Astrocyte (in vitro differentiated cells and primary cell): ENCODE measurements at regions not wholly inside any gene's neighbourhood (a gene's known extent, or its start where the extent isn't known, plus 50 kb on each side); places are given as distances from the start of the nearest gene placed in this dataset.

ENCODE experiments used
- DNase-seq: peaks from one replicate; pipeline ENCODE4 v3.0.0-alpha.2; 2010; ENCODE audit warnings: low read depth
- FAIRE-seq: peaks from 2 replicates; lab custom pipeline; 2011; peaks lifted over from hg19 to GRCh38; lab: Jason Lieb, UNC
- H2AFZ ChIP-seq: 2 replicates; pipeline ENCODE4 v1.6.0; 2012; ENCODE audit warnings: low read depth, low read length, inconsistent platforms
- H3K27ac ChIP-seq: 2 replicates; pipeline ENCODE4 v1.5.1; 2011; ENCODE audit warnings: low read depth, low read length, inconsistent platforms
- H3K27me3 ChIP-seq: 2 replicates; pipeline ENCODE4 v1.6.0; 2011; ENCODE audit warnings: low read length, inconsistent platforms; ENCODE audit not compliant: insufficient read depth
- H3K36me3 ChIP-seq: 2 replicates; pipeline ENCODE4 v1.5.1; 2011; ENCODE audit warnings: low read length, inconsistent platforms; ENCODE audit not compliant: insufficient read depth
- H3K4me1 ChIP-seq: 2 replicates; pipeline ENCODE4 v1.5.1; 2011; ENCODE audit warnings: low read length, inconsistent platforms; ENCODE audit not compliant: insufficient read depth
- H3K4me2 ChIP-seq: 2 replicates; pipeline ENCODE4 v1.6.0; 2012; ENCODE audit warnings: low read length, inconsistent platforms
- H3K4me3 ChIP-seq: 2 replicates; pipeline ENCODE4 v1.5.1; 2011; ENCODE audit warnings: low read depth, mild to moderate bottlenecking, low read length, inconsistent platforms; ENCODE audit not compliant: insufficient read depth
- H3K79me2 ChIP-seq: 2 replicates; pipeline ENCODE4 v1.6.0; 2012; ENCODE audit warnings: mild to moderate bottlenecking, low read length, inconsistent platforms; ENCODE audit not compliant: insufficient read depth
- H3K9ac ChIP-seq: 2 replicates; pipeline ENCODE4 v1.6.0; 2012; ENCODE audit warnings: mild to moderate bottlenecking, low read length, inconsistent platforms
- H3K9me3 ChIP-seq: 2 replicates; pipeline ENCODE4 v1.5.1; 2012; ENCODE audit warnings: low read depth, mild to moderate bottlenecking, low read length, inconsistent platforms; ENCODE audit not compliant: insufficient read depth
- H4K20me1 ChIP-seq: 2 replicates; pipeline ENCODE4 v1.6.0; 2012; ENCODE audit warnings: low read length, inconsistent platforms; ENCODE audit not compliant: insufficient read depth
- H3K27ac Mint-ChIP-seq: one replicate; pipeline ENCODE4 v1.8.0; 2021; ENCODE audit warnings: mild to moderate bottlenecking, mixed read lengths; ENCODE audit not compliant: unreplicated experiment
- H3K27me3 Mint-ChIP-seq: one replicate; pipeline ENCODE4 v1.8.0; 2021; ENCODE audit warnings: low read depth, mixed read lengths; ENCODE audit not compliant: unreplicated experiment
- H3K36me3 Mint-ChIP-seq: one replicate; pipeline ENCODE4 v1.8.0; 2021; ENCODE audit warnings: low read depth, mixed read lengths; ENCODE audit not compliant: unreplicated experiment
- H3K4me1 Mint-ChIP-seq: one replicate; pipeline ENCODE4 v1.8.0; 2021; ENCODE audit warnings: low read depth, mixed read lengths; ENCODE audit not compliant: unreplicated experiment
- H3K4me3 Mint-ChIP-seq: one replicate; pipeline ENCODE4 v1.8.0; 2021; ENCODE audit warnings: mild to moderate bottlenecking, moderate library complexity, mixed read lengths; ENCODE audit not compliant: unreplicated experiment
- H3K9me3 Mint-ChIP-seq: one replicate; pipeline ENCODE4 v1.8.0; 2021; ENCODE audit warnings: mild to moderate bottlenecking, mixed read lengths; ENCODE audit not compliant: unreplicated experiment
- CTCF ChIP-seq: IDR thresholded peaks from 2 replicates; pipeline ENCODE4 v1.5.1; 2011; ENCODE audit warnings: low read depth, mild to moderate bottlenecking, inconsistent platforms, low read length, moderate library complexity; ENCODE audit not compliant: insufficient read depth
- EZH2 ChIP-seq: IDR thresholded peaks from 2 replicates; pipeline ENCODE4 v1.6.1; 2012; ENCODE audit warnings: mild to moderate bottlenecking, low read length, inconsistent platforms; ENCODE audit not compliant: insufficient read depth

DNA sequence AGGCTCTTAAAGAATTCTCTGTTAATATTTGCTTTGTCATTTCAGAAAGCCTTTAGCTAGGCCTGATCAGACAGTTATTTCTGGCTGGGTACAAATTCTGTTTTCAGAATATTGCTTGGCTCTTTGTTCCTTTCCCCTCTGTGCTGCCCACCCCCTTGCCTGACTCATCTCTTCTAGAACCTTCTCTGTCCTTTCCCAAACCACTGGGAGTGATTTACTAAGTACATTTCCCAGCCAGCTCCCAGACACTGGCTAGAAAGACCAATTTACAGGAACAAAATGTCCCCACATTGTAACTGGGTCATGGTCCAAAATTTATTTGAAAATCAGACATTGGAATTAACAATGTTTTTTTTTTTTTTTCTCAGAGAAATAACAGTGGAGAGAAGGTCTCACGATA lies 133.1 kb upstream of the MAP1B start:
- Mint-ChIP-seq H3K36me3 (no peaks in the 10 kb centered on the region), H3K27me3 (no peaks in the 10 kb centered on the region), H3K9me3 (no peaks in the 10 kb centered on the region), H3K4me1 (peaks cover 8% of the 10 kb centered on the region), H3K27ac (peak overlapping the region; percentile 67), H3K4me3 (no peak overlapping the region)
- Histone ChIP-seq H3K4me1 (no peaks in the 10 kb centered on the region), H4K20me1 (no peaks in the 10 kb centered on the region), H3K27ac (no peak overlapping the region), H2AFZ (no peak overlapping the region), H3K4me3 (no peak overlapping the region), H3K27me3 (no peaks in the 10 kb centered on the region), H3K36me3 (no peaks in the 10 kb centered on the region), H3K4me2 (no peak overlapping the region), H3K9ac (no peak overlapping the region), H3K79me2 (no peaks in the 10 kb centered on the region), H3K9me3 (no peaks in the 10 kb centered on the region)
- TF ChIP-seq EZH2: no peak
- TF ChIP-seq CTCF: no peak
- DNase-seq: peak; percentile 48
- no peak for FAIRE-seq

DNA sequence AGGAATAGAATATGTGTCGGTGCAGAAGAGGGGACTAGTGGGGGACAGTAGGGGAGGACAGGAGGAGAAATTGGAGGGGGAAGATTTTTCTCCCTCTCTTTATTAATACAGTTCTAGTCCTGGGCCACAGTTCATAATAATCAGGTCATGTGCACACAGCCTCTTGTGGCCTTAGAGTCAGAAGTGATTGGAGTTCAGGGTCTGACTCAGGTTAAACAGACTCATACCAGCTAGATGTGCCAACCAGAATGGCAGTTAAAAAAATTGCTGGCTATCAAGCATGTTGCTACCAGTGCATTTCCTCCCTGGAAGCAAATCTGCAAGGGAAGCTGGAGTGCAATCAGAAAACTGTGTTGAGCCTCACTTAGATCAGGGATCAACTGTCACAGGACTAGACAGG lies 132.7 kb upstream of the MAP1B start:
- no peak overlapping the region for H3K27ac Mint-ChIP-seq
- no peak overlapping the region for H3K9ac ChIP-seq
- H4K20me1 ChIP-seq: no peaks in the 10 kb centered on the region
- H3K4me1 Mint-ChIP-seq: peaks cover 8% of the 10 kb centered on the region
- no peaks in the 10 kb centered on the region for H3K9me3 Mint-ChIP-seq
- no peaks in the 10 kb centered on the region for H3K4me1 ChIP-seq
- H3K4me3 ChIP-seq: no peak overlapping the region
- no peak overlapping the region for H3K4me3 Mint-ChIP-seq
- no peaks in the 10 kb centered on the region for H3K79me2 ChIP-seq
- DNase-seq: no peak
- FAIRE-seq: no peak
- no peaks in the 10 kb centered on the region for H3K27me3 Mint-ChIP-seq
- TF ChIP-seq CTCF: no peak
- no peak for TF ChIP-seq EZH2
- no peak overlapping the region for H3K4me2 ChIP-seq
- H3K9me3 ChIP-seq: no peaks in the 10 kb centered on the region
- no peaks in the 10 kb centered on the region for H3K27me3 ChIP-seq
- H2AFZ ChIP-seq: no peak overlapping the region
- no peaks in the 10 kb centered on the region for H3K36me3 Mint-ChIP-seq
- no peak overlapping the region for H3K27ac ChIP-seq
- H3K36me3 ChIP-seq: no peaks in the 10 kb centered on the region

GRCh38 chr5:71976449-71976848 lies 130.8 kb upstream of the MAP1B start:
- Mint-ChIP-seq H3K9me3 (no peaks in the 10 kb centered on the region), H3K36me3 (no peaks in the 10 kb centered on the region), H3K4me3 (no peak overlapping the region), H3K27me3 (no peaks in the 10 kb centered on the region), H3K4me1 (peaks cover 8% of the 10 kb centered on the region), H3K27ac (no peak overlapping the region)
- H3K9me3 ChIP-seq: no peaks in the 10 kb centered on the region
- FAIRE-seq (no peak), DNase-seq (no peak)
- H3K4me1 ChIP-seq: no peaks in the 10 kb centered on the region
- H3K36me3 ChIP-seq: no peaks in the 10 kb centered on the region
- H3K27ac ChIP-seq: no peak overlapping the region
- H3K79me2 ChIP-seq: no peaks in the 10 kb centered on the region
- no peaks in the 10 kb centered on the region for H4K20me1 ChIP-seq
- H3K4me2 ChIP-seq: no peak overlapping the region
- no peak overlapping the region for H3K4me3 ChIP-seq
- H3K9ac ChIP-seq: no peak overlapping the region
- no peak overlapping the region for H2AFZ ChIP-seq
- H3K27me3 ChIP-seq: no peaks in the 10 kb centered on the region
- TF ChIP-seq EZH2 (no peak), CTCF (no peak)
